OCI-LY1 (cell line): ENCODE measurements at regions not wholly inside any gene's neighbourhood (a gene's known extent, or its start where the extent isn't known, plus 50 kb on each side); places are given as distances from the start of the nearest gene placed in this dataset.
"Not testable (repeated sequence)": the region's sequence is repeated elsewhere in the genome, so short reads cannot be mapped to it uniquely, and the experiment has no call there.

ENCODE experiments used
- EZH2 ChIP-seq: fragments of 200-600 bp; sonication (generic), shearing (Covaris generic); IDR thresholded peaks from 2 replicates; pipeline ENCODE4 v1.8.0; 2017; ENCODE audit warnings: borderline replicate concordance, mixed run types, mild to moderate bottlenecking, antibody characterized with exemption, low read length, moderate library complexity, mixed read lengths
- TF ChIP-seq, protein P1 (sequence below): fragments of 200-600 bp; sonication (generic), shearing (Covaris generic); IDR thresholded peaks from 2 replicates; pipeline ENCODE4 v1.5.1; 2017; ENCODE audit warnings: mild to moderate bottlenecking, antibody characterized with exemption, low read length, moderate library complexity, mixed read lengths

GRCh38 chr4:188977232-188977631 lies 838.0 kb downstream of the TRIML1 start:
- TF ChIP-seq, protein P1, sequence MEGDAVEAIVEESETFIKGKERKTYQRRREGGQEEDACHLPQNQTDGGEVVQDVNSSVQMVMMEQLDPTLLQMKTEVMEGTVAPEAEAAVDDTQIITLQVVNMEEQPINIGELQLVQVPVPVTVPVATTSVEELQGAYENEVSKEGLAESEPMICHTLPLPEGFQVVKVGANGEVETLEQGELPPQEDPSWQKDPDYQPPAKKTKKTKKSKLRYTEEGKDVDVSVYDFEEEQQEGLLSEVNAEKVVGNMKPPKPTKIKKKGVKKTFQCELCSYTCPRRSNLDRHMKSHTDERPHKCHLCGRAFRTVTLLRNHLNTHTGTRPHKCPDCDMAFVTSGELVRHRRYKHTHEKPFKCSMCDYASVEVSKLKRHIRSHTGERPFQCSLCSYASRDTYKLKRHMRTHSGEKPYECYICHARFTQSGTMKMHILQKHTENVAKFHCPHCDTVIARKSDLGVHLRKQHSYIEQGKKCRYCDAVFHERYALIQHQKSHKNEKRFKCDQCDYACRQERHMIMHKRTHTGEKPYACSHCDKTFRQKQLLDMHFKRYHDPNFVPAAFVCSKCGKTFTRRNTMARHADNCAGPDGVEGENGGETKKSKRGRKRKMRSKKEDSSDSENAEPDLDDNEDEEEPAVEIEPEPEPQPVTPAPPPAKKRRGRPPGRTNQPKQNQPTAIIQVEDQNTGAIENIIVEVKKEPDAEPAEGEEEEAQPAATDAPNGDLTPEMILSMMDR = not testable (repeated sequence)
- TF ChIP-seq EZH2 = not testable (repeated sequence)
